K562 (cell line): ENCODE measurements at regions not wholly inside any gene's neighbourhood (a gene's known extent, or its start where the extent isn't known, plus 50 kb on each side); places are given as distances from the start of the nearest gene placed in this dataset.

Source experiments
- ATAC-seq: fragments of 200-7000 bp; cut with Tn5 transposase; 3 replicates; pipeline ENCODE4 v1.9.1; 2020; ENCODE audit warnings: moderate library complexity
- BruUV-seq: library from RNA; stranded (reverse); fragments of 400-500 nt; replicated peaks from 2 replicates; lab custom pipeline; 2021; lab: Mats Ljungman, UMichigan
- CTCF ChIA-PET: fragments of 300-600 bp; formaldehyde crosslinking; extraction: SDS; loops from one replicate; lab custom pipeline; 2021; ENCODE audit warnings: low intra/inter-chr PET ratio; lab: Yijun Ruan, JAX
- POLR2A ChIA-PET: fragments of 300-600, 350-650 bp; sonication (Branson Sonifier 250); formaldehyde crosslinking; extraction: SDS; loops from one replicate; lab custom pipeline; 2021; ENCODE audit warnings: antibody characterized with exemption, inconsistent platforms; lab: Yijun Ruan, JAX
- DNase-seq, 4 experiments: peaks; one replicate each; pipeline versions ENCODE4 v3.0.0 to v3.0.0-alpha.2; 2011 to 2018; ENCODE audit warnings: low spot score in 3 of 4, mixed read lengths in 3 of 4; ENCODE audit errors: extremely low read depth in 1 of 4
- FAIRE-seq: peaks from 2 replicates; lab custom pipeline; 2011; peaks lifted over from hg19 to GRCh38; lab: Jason Lieb, UNC
- H2AFZ ChIP-seq: 2 replicates; pipeline ENCODE4 v1.6.0; 2011; ENCODE audit warnings: low read depth, low read length, control low read depth, inconsistent platforms
- H3K27ac ChIP-seq: fragments of 200-600 bp; 3 replicates; pipeline ENCODE4 v1.8.0; 2011; ENCODE audit warnings: low read depth, mild to moderate bottlenecking, control low read depth, inconsistent platforms, low read length, moderate library complexity, mixed read lengths; ENCODE audit errors: extremely low read depth
- H3K27me3 ChIP-seq, 2 experiments: fragments of 300-600 bp in 1 of 2; 2 replicates in 1 of 2; 3 replicates in 1 of 2; pipeline versions ENCODE4 v1.6.0 to v1.8.0; 2011; ENCODE audit warnings: inconsistent platforms in 2 of 2, low read length in 2 of 2, mild to moderate bottlenecking in 1 of 2, mixed read lengths in 1 of 2, moderate library complexity in 1 of 2; ENCODE audit not compliant: control insufficient read depth in 2 of 2, insufficient read depth in 2 of 2
- H3K36me3 ChIP-seq: fragments of 300-600 bp; 3 replicates; pipeline ENCODE4 v1.8.0; 2011; ENCODE audit warnings: mild to moderate bottlenecking, low read length, inconsistent platforms; ENCODE audit not compliant: control insufficient read depth, insufficient read depth
- H3K4me1 ChIP-seq, 2 experiments: fragments of 200-600 bp in 1 of 2; replicated peaks in 1 of 2; 2 replicates in 1 of 2; 3 replicates in 1 of 2; pipeline versions ENCODE4 v1.5.1 to v1.8.0; 2011; ENCODE audit warnings: inconsistent platforms in 2 of 2, low read length in 2 of 2, mild to moderate bottlenecking in 1 of 2, mixed read lengths in 1 of 2, moderate library complexity in 1 of 2; ENCODE audit not compliant: control insufficient read depth in 2 of 2, insufficient read depth in 2 of 2
- H3K4me2 ChIP-seq: 2 replicates; pipeline ENCODE4 v1.6.1; 2011; ENCODE audit warnings: low read length, control low read depth, inconsistent platforms, mixed read lengths; ENCODE audit not compliant: insufficient read depth
- H3K4me3 ChIP-seq: fragments of 200-600 bp; sonication (generic), shearing (Covaris generic); 2 replicates; pipeline ENCODE4 v1.5.1; 2016; ENCODE audit warnings: control low read depth, inconsistent platforms
- H3K79me2 ChIP-seq: fragments of 200-600 bp; 3 replicates; pipeline ENCODE4 v1.8.0; 2011; ENCODE audit warnings: low read length, inconsistent platforms; ENCODE audit not compliant: control insufficient read depth, insufficient read depth
- H3K9ac ChIP-seq, 2 experiments: 2 replicates each; pipeline versions ENCODE4 v1.6.0 to v1.6.1; 2011; ENCODE audit warnings: low read depth in 2 of 2, low read length in 2 of 2, control low read depth in 1 of 2, inconsistent platforms in 1 of 2, mild to moderate bottlenecking in 1 of 2, mixed read lengths in 1 of 2; ENCODE audit not compliant: insufficient read depth in 1 of 2
- H3K9me1 ChIP-seq: one replicate; pipeline ENCODE4 v1.6.0; 2011; ENCODE audit warnings: inconsistent platforms, mild to moderate bottlenecking, low read length, moderate library complexity; ENCODE audit not compliant: control insufficient read depth, insufficient read depth
- H3K9me3 ChIP-seq: replicated peaks from 2 replicates; pipeline ENCODE4 v1.5.1; 2011; ENCODE audit warnings: low read depth, low read length, inconsistent platforms; ENCODE audit not compliant: control insufficient read depth, insufficient read depth
- H4K20me1 ChIP-seq: replicated peaks from 2 replicates; pipeline ENCODE4 v1.6.1; 2011; ENCODE audit warnings: low read length, inconsistent platforms, mixed read lengths; ENCODE audit not compliant: control insufficient read depth, insufficient read depth
- ATF3 ChIP-seq, 2 experiments: fragments of 450-650 bp in 1 of 2; sonication (generic) in 1 of 2; formaldehyde crosslinking in 1 of 2; IDR thresholded peaks in 1 of 2; conservative IDR thresholded peaks in 1 of 2; 2 replicates each; pipeline versions ENCODE4 v1.6.1 to v1.8.1; 2016 to 2023; ENCODE audit warnings: mild to moderate bottlenecking in 2 of 2, moderate library complexity in 2 of 2, inconsistent platforms in 1 of 2, missing genetic modification reagents in 1 of 2
- BDP1 ChIP-seq: IDR thresholded peaks from 3 replicates; pipeline ENCODE4 v1.6.1; 2011; ENCODE audit not compliant: insufficient read length, insufficient read depth
- CHD1 ChIP-seq: fragments of 200-600 bp; sonication (generic); IDR thresholded peaks from one replicate; pipeline ENCODE4 v1.6.1; 2012; ENCODE audit warnings: mild to moderate bottlenecking, moderate library complexity, low read length, inconsistent platforms
- DEAF1 ChIP-seq: fragments of 450-650 bp; formaldehyde crosslinking; IDR thresholded peaks from 2 replicates; pipeline ENCODE4 v1.4.0; 2020; ENCODE audit warnings: mild to moderate bottlenecking, moderate library complexity
- MTA2 ChIP-seq: fragments of 450-650 bp; IDR thresholded peaks from 2 replicates; pipeline ENCODE4 v1.6.1; 2016; ENCODE audit warnings: low read depth
- NFIC ChIP-seq: fragments of 450-650 bp; IDR thresholded peaks from 2 replicates; pipeline ENCODE4 v1.6.1; 2017; ENCODE audit warnings: mild to moderate bottlenecking, inconsistent platforms
- NR0B1 ChIP-seq: fragments of 450-650 bp; IDR thresholded peaks from one replicate; pipeline ENCODE4 v1.6.1; 2018; ENCODE audit warnings: mild to moderate bottlenecking, moderate library complexity; ENCODE audit not compliant: partially characterized antibody
- PTTG1 ChIP-seq: fragments of 450-650 bp; IDR thresholded peaks from 2 replicates; pipeline ENCODE4 v1.6.1; 2016; ENCODE audit warnings: low read depth, mild to moderate bottlenecking, missing genetic modification characterization, missing compliant biosample characterization
- SMARCA4 ChIP-seq: fragments of 450-650 bp; IDR thresholded peaks from 2 replicates; pipeline ENCODE4 v1.6.1; 2016
- SREBF1 ChIP-seq: fragments of 150-350 bp; IDR thresholded peaks from 2 replicates; pipeline ENCODE4 v1.6.1; 2014; ENCODE audit warnings: antibody characterized with exemption, low read depth, low read length, borderline replicate concordance
- ZBED1 ChIP-seq: IDR thresholded peaks from 2 replicates; pipeline ENCODE4 v1.6.1; 2014
- ZKSCAN3 ChIP-seq: fragments of 250-450 bp; sonication (Bioruptor Pico); IDR thresholded peaks from 2 replicates; pipeline ENCODE4 v1.4.0; 2020
- ZNF124 ChIP-seq: sonication (generic); formaldehyde crosslinking; IDR thresholded peaks from 2 replicates; pipeline ENCODE4 v1.8.1; 2022; ENCODE audit warnings: missing genetic modification reagents
- ZNF146 ChIP-seq: IDR thresholded peaks from one replicate; pipeline ENCODE4 v1.6.1; 2018; ENCODE audit warnings: missing compliant biosample characterization; ENCODE audit not compliant: unreplicated experiment
- ZNF584 ChIP-seq: fragments of 200-800 bp; sonication (Bioruptor generic); IDR thresholded peaks from 2 replicates; pipeline ENCODE4 v1.6.1; 2016; ENCODE audit warnings: low read depth, mild to moderate bottlenecking, missing genetic modification characterization, missing compliant biosample characterization
- WGBS: fragments of 100-300 bp; shearing (Covaris generic); methylation state at CpG from one replicate; pipeline ENCODE4 v1.1.6; 2016; ENCODE audit warnings: low coverage, mixed read lengths; ENCODE audit not compliant: insufficient coverage; ENCODE audit errors: missing lambda C conversion rate; 5-methylcytosine and 5-hydroxymethylcytosine counted together
- in situ Hi-C: fragments of 300-500 bp; cut with MboI; formaldehyde crosslinking; loops from 4 replicates; pipeline ENCODE4 v1.15.0; 2018; ENCODE audit warnings: inconsistent platforms, mixed read lengths
- intact Hi-C: fragments of 100-400 bp; cut with micrococcal nuclease; formaldehyde crosslinking; loops from 2 replicates; pipeline ENCODE4 v1.14.2; 2022

GRCh38 chr16:62872339-62872738 lies 836.1 kb upstream of the CDH8 start:
- H4K20me1 ChIP-seq, result no peaks in the 10 kb centered on the region
- no peak overlapping the region for H3K27ac ChIP-seq
- ATAC-seq (no peak), FAIRE-seq (no peak), DNase-seq (no peak)
- no peak overlapping the region for H2AFZ ChIP-seq
- TF ChIP-seq SMARCA4, result no peak
- TF ChIP-seq DEAF1 (CRISPR knock-in tag), result no peak
- H3K9ac ChIP-seq, result no peak overlapping the region
- no peak overlapping the region for H3K4me2 ChIP-seq
- H3K9me3 ChIP-seq, result no peaks in the 10 kb centered on the region
- H3K9me1 ChIP-seq, result no peaks in the 10 kb centered on the region
- no peak overlapping the region for H3K4me3 ChIP-seq
- intact Hi-C loops, result no loop called here
- no peaks in the 10 kb centered on the region for H3K27me3 ChIP-seq
- no peaks in the 10 kb centered on the region for H3K36me3 ChIP-seq
- H3K4me1 ChIP-seq, result no peaks in the 10 kb centered on the region
- no peaks in the 10 kb centered on the region for H3K79me2 ChIP-seq
- BruUV-seq, result no TSS peak
- in situ Hi-C loops, result no loop called here
- CTCF ChIA-PET, result no interaction called here
- WGBS, result 10% methylated on average over 1 of the region's 1 CpG
- POLR2A ChIA-PET, result no interaction called here

- Histone ChIP-seq H3K9me3 (no peaks in the 10 kb centered on the region), H3K79me2 (no peaks in the 10 kb centered on the region), H3K4me1 (no peaks in the 10 kb centered on the region), H3K27ac (no peak overlapping the region), H3K9me1 (no peaks in the 10 kb centered on the region), H3K36me3 (no peaks in the 10 kb centered on the region), H3K9ac (no peak overlapping the region), H2AFZ (no peak overlapping the region), H3K27me3 (no peaks in the 10 kb centered on the region), H3K4me3 (no peak overlapping the region), H4K20me1 (no peaks in the 10 kb centered on the region), H3K4me2 (no peak overlapping the region)
- intact Hi-C loops, result no loop called here
- POLR2A ChIA-PET, result no interaction called here
- in situ Hi-C loops, result no loop called here
- no TSS peak for BruUV-seq
- DNase-seq (no peak), FAIRE-seq (no peak), ATAC-seq (no peak)
- CTCF ChIA-PET, result no interaction called here
- TF ChIP-seq ZNF584 (CRISPR knock-in tag) (no peak), NR0B1 (no peak), ATF3 (IDR thresholded peaks at IDR 0.05) (no peak), ATF3 (CRISPR knock-in tag; conservative IDR thresholded peaks at IDR 0.05) (no peak), PTTG1 (tag) (no peak), ZNF146 (no peak), SREBF1 (no peak), NFIC (no peak), ZBED1 (no peak), CHD1 (no peak), ZNF124 (CRISPR knock-in tag) (no peak), BDP1 (no peak), ZKSCAN3 (no peak), MTA2 (no peak)
Observed at GRCh38 chr16:62870554-62870953, 834.3 kb upstream of the CDH8 start.
